ENCODE measurements at regions not wholly inside any gene's neighbourhood (a gene's known extent, or its start where the extent isn't known, plus 50 kb on each side); places are given as distances from the start of the nearest gene placed in this dataset.
"Not testable (repeated sequence)": the region's sequence is repeated elsewhere in the genome, so short reads cannot be mapped to it uniquely, and the experiment has no call there.

DNA sequence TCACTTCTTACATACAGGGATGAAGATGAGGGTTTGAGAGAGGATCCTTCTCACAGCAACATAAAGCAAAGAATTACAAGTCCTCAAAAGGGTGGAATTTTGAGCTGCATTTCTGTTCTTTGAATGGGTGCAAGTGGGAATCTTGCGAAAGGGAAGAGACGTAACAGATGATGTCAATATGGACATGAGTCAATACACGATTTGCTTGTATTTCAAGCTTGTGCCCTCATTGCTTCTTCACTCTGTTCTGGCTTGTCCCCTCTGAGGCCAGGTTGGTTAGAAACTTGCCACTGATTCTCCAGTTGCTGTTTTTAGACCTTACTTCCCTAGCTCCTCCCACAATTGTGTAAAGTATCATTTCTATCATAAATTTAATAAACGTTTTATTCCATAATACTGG lies 104.8 kb upstream of the CLINT1 start:
- Histone ChIP-seq H3K36me3 (ENCODE audit: control insufficient read depth, insufficient read depth, low read length) (no peaks in the 10 kb centered on the region), H3K27ac (ENCODE audit: insufficient read depth, low read length, poor library complexity, severe bottlenecking) (no peak overlapping the region), H3K4me1 (ENCODE audit: control insufficient read depth, insufficient read depth, low read length, poor library complexity, severe bottlenecking) (no peaks in the 10 kb centered on the region), H3K27me3 (replicated peaks; ENCODE audit: control insufficient read depth, insufficient read depth, low read length, poor library complexity, severe bottlenecking) (no peaks in the 10 kb centered on the region), H3K9me3 (ENCODE audit: control insufficient read depth, low read length) (no peaks in the 10 kb centered on the region), H3K4me3 (ENCODE audit: insufficient read depth, low read depth, low read length, poor library complexity, severe bottlenecking) (no peak overlapping the region)
- no peak for DNase-seq

DNA sequence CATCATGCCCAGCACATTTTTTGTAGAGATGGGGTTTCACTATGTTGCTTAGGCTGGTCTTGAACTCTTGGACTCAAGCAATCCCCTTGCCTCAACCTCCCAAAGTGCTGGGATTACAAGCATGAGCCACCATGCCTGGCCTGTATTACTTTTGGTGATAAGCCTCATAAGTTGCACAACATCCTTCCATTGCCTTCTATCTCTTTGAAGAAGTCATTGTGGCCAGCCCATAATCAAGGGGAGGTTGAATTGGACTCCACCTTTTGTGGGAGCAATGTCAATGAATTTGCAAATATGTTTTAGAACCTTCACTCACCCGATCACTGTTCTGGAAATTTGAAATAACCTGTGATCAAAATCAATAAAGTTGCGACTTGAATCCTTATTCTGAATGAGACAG lies 104.3 kb upstream of the CLINT1 start:
- no peak for DNase-seq
- no peak overlapping the region for H3K4me3 ChIP-seq (ENCODE audit: insufficient read depth, low read depth, low read length, poor library complexity, severe bottlenecking)
- no peaks in the 10 kb centered on the region for H3K9me3 ChIP-seq (ENCODE audit: control insufficient read depth, low read length)
- H3K36me3 ChIP-seq (ENCODE audit: control insufficient read depth, insufficient read depth, low read length): no peaks in the 10 kb centered on the region
- H3K4me1 ChIP-seq (ENCODE audit: control insufficient read depth, insufficient read depth, low read length, poor library complexity, severe bottlenecking): no peaks in the 10 kb centered on the region
- no peak overlapping the region for H3K27ac ChIP-seq (ENCODE audit: insufficient read depth, low read length, poor library complexity, severe bottlenecking)
- H3K27me3 ChIP-seq (replicated peaks; ENCODE audit: control insufficient read depth, insufficient read depth, low read length, poor library complexity, severe bottlenecking): no peaks in the 10 kb centered on the region

DNA sequence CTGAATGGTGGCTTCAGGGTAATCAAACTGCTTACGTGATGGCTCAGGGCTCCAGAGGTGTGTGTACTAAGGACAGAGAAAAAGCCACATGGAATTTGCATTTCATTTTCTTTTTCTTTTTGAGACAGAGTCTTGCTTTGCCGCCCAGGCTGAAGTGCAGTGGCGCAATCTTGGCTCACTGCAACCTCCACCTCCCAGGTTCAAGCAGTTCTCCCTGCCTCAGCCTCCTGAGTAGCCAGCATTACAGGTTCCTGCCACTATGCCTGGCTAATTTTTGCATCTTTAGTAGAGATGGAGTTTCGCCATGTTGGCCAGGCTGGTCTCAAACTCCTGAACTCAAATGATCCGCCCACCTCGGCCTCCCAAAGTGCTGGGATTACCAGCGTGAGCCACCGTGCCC lies 103.7 kb upstream of the CLINT1 start:
- not testable (repeated sequence) for H3K27ac ChIP-seq (ENCODE audit: insufficient read depth, low read length, poor library complexity, severe bottlenecking); H3K4me3 ChIP-seq (ENCODE audit: insufficient read depth, low read depth, low read length, poor library complexity, severe bottlenecking); H3K27me3 ChIP-seq (replicated peaks; ENCODE audit: control insufficient read depth, insufficient read depth, low read length, poor library complexity, severe bottlenecking); H3K4me1 ChIP-seq (ENCODE audit: control insufficient read depth, insufficient read depth, low read length, poor library complexity, severe bottlenecking); H3K36me3 ChIP-seq (ENCODE audit: control insufficient read depth, insufficient read depth, low read length); DNase-seq; H3K9me3 ChIP-seq (ENCODE audit: control insufficient read depth, low read length)

DNA sequence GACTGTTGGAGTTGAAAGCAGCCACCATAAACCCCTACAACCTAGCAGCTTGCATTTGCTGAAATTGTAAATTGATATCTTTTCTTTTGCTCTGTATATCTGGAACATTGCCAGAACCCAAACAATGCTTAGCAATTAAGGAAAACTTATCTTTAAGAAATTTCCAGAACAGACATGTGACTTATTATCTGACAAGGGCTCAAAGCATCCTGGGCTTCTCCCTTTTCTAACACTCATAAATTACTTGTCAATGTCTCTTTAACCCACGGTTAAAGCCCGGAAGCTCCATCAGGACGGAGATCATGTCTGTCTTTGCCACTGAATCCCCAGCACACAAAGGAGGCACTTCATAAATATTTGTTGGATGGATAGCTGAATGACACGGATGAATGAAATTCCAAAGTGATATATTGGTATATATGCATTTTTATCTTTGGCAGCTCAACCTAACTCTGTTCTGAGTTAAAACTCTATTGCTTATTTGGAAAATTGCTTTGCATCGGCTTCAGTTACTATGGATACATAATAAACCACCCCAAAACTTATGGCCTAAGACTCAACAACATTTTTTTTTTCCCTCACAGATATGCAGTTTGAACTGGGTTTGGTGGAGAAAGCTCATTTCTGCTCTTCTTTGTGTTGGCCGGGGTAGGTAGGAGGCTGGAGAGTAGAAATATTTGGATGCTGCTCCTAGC lies 103.1 kb upstream of the CLINT1 start:
- H3K27ac ChIP-seq (ENCODE audit: insufficient read depth, low read length, poor library complexity, severe bottlenecking): no peak overlapping the region
- no peak overlapping the region for H3K4me3 ChIP-seq (ENCODE audit: insufficient read depth, low read depth, low read length, poor library complexity, severe bottlenecking)
- no peaks in the 10 kb centered on the region for H3K9me3 ChIP-seq (ENCODE audit: control insufficient read depth, low read length)
- no peaks in the 10 kb centered on the region for H3K36me3 ChIP-seq (ENCODE audit: control insufficient read depth, insufficient read depth, low read length)
- H3K4me1 ChIP-seq (ENCODE audit: control insufficient read depth, insufficient read depth, low read length, poor library complexity, severe bottlenecking): no peaks in the 10 kb centered on the region
- DNase-seq: no peak
- no peaks in the 10 kb centered on the region for H3K27me3 ChIP-seq (replicated peaks; ENCODE audit: control insufficient read depth, insufficient read depth, low read length, poor library complexity, severe bottlenecking)

DNA sequence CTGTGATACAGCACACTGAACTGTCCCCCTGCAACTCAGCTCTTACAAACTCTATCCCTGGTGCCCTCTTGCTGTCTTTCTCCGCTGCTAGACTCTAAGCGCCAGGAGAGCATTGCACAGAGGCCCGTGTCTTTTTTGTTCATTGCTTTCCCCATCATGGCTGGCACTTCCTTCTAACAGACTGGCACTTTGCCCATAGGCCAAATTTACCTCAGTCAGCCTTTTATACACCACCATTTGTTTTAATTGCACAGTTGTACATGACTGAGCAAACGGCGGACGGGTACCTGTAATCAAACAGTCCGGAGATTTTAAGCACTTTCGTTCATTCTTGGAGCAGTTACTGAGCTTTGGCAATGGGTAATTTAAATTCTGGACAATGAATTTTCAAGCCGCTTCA lies 102.2 kb upstream of the CLINT1 start:
- H3K36me3 ChIP-seq (ENCODE audit: control insufficient read depth, insufficient read depth, low read length): no peaks in the 10 kb centered on the region
- H3K27ac ChIP-seq (ENCODE audit: insufficient read depth, low read length, poor library complexity, severe bottlenecking): no peak overlapping the region
- no peaks in the 10 kb centered on the region for H3K9me3 ChIP-seq (ENCODE audit: control insufficient read depth, low read length)
- H3K27me3 ChIP-seq (replicated peaks; ENCODE audit: control insufficient read depth, insufficient read depth, low read length, poor library complexity, severe bottlenecking): no peaks in the 10 kb centered on the region
- no peak for DNase-seq
- no peak overlapping the region for H3K4me3 ChIP-seq (ENCODE audit: insufficient read depth, low read depth, low read length, poor library complexity, severe bottlenecking)
- H3K4me1 ChIP-seq (ENCODE audit: control insufficient read depth, insufficient read depth, low read length, poor library complexity, severe bottlenecking): no peaks in the 10 kb centered on the region

DNA sequence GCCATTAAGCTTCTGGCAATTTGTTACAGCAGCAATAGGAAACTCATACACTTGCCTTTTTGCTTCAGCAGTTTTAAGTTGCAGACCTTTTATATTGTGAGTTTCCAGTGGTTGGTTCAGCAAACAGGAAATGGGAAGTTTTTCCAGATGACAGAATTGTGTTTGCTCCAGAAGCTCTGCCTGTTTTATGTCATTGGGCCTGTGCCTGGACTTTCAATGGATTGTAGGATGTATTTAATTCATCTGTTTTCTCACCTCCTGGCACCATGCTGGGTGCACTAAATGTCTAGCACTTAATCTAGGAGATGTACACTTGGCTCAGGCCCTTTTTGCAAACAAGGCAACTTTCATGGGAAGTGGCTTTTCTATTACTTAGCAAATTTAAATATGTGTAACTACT lies 100.4 kb upstream of the CLINT1 start:
- no peaks in the 10 kb centered on the region for H3K27me3 ChIP-seq (replicated peaks; ENCODE audit: control insufficient read depth, insufficient read depth, low read length, poor library complexity, severe bottlenecking)
- no peaks in the 10 kb centered on the region for H3K36me3 ChIP-seq (ENCODE audit: control insufficient read depth, insufficient read depth, low read length)
- no peak for DNase-seq
- no peak overlapping the region for H3K27ac ChIP-seq (ENCODE audit: insufficient read depth, low read length, poor library complexity, severe bottlenecking)
- no peak overlapping the region for H3K4me3 ChIP-seq (ENCODE audit: insufficient read depth, low read depth, low read length, poor library complexity, severe bottlenecking)
- no peaks in the 10 kb centered on the region for H3K4me1 ChIP-seq (ENCODE audit: control insufficient read depth, insufficient read depth, low read length, poor library complexity, severe bottlenecking)
- no peaks in the 10 kb centered on the region for H3K9me3 ChIP-seq (ENCODE audit: control insufficient read depth, low read length)

DNA sequence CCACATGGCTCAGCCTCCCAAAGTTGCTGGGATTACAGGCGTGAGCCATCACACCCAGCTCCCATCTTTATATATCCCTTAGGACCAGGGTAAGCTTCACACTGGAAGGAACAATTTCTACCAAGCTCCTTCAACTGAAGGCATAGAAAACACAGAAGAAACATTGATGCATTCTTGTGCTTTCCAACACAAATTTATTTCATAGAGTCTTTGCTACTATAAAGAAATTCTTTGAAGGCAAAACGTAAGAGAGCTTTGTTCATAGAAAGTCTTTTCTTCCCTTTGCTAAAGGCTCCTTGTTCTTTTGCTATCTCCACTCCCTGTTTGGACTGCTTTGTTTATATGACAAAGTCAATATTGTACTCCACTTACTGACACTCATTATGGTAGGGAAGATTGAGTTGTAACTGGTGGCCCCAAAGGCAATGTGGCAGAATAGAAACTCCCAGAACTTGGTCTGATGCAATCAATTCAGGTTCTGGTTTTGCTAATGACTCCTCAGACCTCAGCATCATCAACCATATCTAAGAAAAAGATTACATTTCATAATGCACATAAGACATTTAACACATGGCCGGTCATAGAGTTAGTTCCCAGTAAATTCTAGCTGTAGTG lies 97.4 kb upstream of the CLINT1 start:
- H3K4me3 ChIP-seq (ENCODE audit: insufficient read depth, low read depth, low read length, poor library complexity, severe bottlenecking): no peak overlapping the region
- DNase-seq: no peak
- H3K36me3 ChIP-seq (ENCODE audit: control insufficient read depth, insufficient read depth, low read length): no peaks in the 10 kb centered on the region
- H3K27ac ChIP-seq (ENCODE audit: insufficient read depth, low read length, poor library complexity, severe bottlenecking): no peak overlapping the region
- H3K4me1 ChIP-seq (ENCODE audit: control insufficient read depth, insufficient read depth, low read length, poor library complexity, severe bottlenecking): no peaks in the 10 kb centered on the region
- no peaks in the 10 kb centered on the region for H3K9me3 ChIP-seq (ENCODE audit: control insufficient read depth, low read length)
- H3K27me3 ChIP-seq (replicated peaks; ENCODE audit: control insufficient read depth, insufficient read depth, low read length, poor library complexity, severe bottlenecking): no peaks in the 10 kb centered on the region

DNA sequence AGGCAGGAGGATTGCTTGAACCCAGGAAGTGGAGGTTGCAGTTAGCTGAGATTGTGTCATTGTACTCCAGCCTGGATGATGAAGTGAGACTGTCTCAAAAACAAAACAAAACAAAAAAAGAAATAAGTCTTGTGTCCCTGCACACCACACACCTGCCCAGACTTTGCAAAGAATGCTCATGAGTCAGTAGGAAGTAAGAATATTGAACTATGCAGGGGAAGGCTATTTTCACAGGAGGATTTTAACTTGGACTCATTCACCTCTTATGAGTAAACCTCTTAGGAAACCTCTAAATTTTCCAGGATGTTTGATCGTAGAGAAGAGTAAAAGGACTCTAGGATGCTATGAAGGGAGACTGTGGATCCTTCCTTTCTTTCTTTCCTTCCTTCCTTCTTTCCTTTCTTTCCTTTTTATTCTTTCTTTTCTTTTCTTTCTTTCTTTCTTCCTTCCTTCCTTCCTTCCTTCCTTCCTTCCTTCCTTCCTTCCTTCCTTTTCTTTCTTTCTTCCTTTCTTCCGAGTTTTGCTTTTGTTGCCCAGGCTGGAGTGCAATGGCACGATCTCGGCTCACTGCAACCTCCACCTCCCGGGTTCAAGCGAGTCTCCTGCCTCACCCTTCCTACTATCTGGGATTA lies 96.7 kb upstream of the CLINT1 start:
- DNase-seq: no peak
- Histone ChIP-seq H3K27me3 (replicated peaks; ENCODE audit: control insufficient read depth, insufficient read depth, low read length, poor library complexity, severe bottlenecking) (no peaks in the 10 kb centered on the region), H3K36me3 (ENCODE audit: control insufficient read depth, insufficient read depth, low read length) (no peaks in the 10 kb centered on the region), H3K4me3 (ENCODE audit: insufficient read depth, low read depth, low read length, poor library complexity, severe bottlenecking) (no peak overlapping the region), H3K27ac (ENCODE audit: insufficient read depth, low read length, poor library complexity, severe bottlenecking) (no peak overlapping the region), H3K4me1 (ENCODE audit: control insufficient read depth, insufficient read depth, low read length, poor library complexity, severe bottlenecking) (no peaks in the 10 kb centered on the region), H3K9me3 (ENCODE audit: control insufficient read depth, low read length) (no peaks in the 10 kb centered on the region)

DNA sequence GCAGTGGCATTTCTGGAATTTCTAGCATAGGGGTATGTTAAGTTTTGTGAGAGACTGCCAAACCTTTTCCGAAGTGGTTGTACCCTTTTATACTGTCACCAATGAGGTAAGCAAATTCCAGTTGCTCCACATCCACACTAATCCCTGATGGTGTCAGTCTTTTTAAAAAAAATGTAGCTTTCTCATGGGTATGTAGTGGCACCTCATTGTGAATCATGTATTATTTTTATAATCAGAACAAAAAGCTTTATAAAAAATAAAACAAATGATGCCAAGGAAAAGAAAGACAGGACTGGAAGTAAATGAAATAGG lies 93.4 kb upstream of the CLINT1 start:
- no peaks in the 10 kb centered on the region for H3K27me3 ChIP-seq (replicated peaks; ENCODE audit: control insufficient read depth, insufficient read depth, low read length, poor library complexity, severe bottlenecking)
- H3K36me3 ChIP-seq (ENCODE audit: control insufficient read depth, insufficient read depth, low read length): no peaks in the 10 kb centered on the region
- DNase-seq: no peak
- H3K4me3 ChIP-seq (ENCODE audit: insufficient read depth, low read depth, low read length, poor library complexity, severe bottlenecking): no peak overlapping the region
- no peak overlapping the region for H3K27ac ChIP-seq (ENCODE audit: insufficient read depth, low read length, poor library complexity, severe bottlenecking)
- no peaks in the 10 kb centered on the region for H3K9me3 ChIP-seq (ENCODE audit: control insufficient read depth, low read length)
- H3K4me1 ChIP-seq (ENCODE audit: control insufficient read depth, insufficient read depth, low read length, poor library complexity, severe bottlenecking): no peaks in the 10 kb centered on the region

DNA sequence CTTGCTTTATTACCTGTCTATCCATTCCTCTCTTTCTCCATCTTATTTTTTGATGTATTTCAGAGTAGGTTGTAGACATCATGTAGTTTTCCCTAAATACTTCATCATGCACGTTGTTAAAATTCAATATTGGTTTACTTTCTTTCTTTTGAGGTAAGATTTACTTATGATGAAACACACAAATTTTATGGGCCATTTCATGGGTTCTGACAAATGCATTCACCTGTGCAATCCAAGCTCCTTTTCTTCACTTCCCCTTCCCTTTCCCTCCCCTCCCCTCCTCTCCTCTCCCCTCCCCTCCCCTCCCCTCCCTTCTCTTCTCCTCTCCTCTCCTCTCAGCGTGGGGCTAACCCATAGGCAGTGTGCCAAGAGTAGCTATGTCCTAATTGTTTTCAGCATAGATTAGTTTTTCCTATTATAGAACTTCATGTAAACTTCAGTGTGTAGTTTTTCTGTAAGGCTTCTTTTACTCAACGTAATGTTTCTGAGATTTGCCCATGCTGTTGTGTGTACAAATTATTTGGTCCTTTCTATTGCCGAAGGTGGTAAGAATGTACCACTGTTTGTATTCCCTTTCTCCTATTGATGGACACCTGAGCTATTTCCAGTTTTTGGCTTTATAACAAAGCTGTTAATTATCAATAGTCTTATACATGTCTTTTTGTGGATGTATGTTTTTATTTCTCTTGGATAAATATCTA lies 92.9 kb upstream of the CLINT1 start:
- no peak overlapping the region for H3K4me3 ChIP-seq (ENCODE audit: insufficient read depth, low read depth, low read length, poor library complexity, severe bottlenecking)
- H3K27me3 ChIP-seq (replicated peaks; ENCODE audit: control insufficient read depth, insufficient read depth, low read length, poor library complexity, severe bottlenecking): no peaks in the 10 kb centered on the region
- no peaks in the 10 kb centered on the region for H3K4me1 ChIP-seq (ENCODE audit: control insufficient read depth, insufficient read depth, low read length, poor library complexity, severe bottlenecking)
- no peaks in the 10 kb centered on the region for H3K9me3 ChIP-seq (ENCODE audit: control insufficient read depth, low read length)
- no peak overlapping the region for H3K27ac ChIP-seq (ENCODE audit: insufficient read depth, low read length, poor library complexity, severe bottlenecking)
- DNase-seq: no peak
- no peaks in the 10 kb centered on the region for H3K36me3 ChIP-seq (ENCODE audit: control insufficient read depth, insufficient read depth, low read length)

Measured in effector memory CD4-positive, alpha-beta T cell (primary cell).